HepG2 (cell line): ENCODE measurements at regions not wholly inside any gene's neighbourhood (a gene's known extent, or its start where the extent isn't known, plus 50 kb on each side); places are given as distances from the start of the nearest gene placed in this dataset.

Experiments
- ATAC-seq: fragments of 200-7000 bp; cut with Tn5 transposase; 3 replicates; pipeline ENCODE4 v1.9.1; 2020; ENCODE audit warnings: mild to moderate bottlenecking, moderate library complexity
- BruUV-seq: library from RNA; stranded (reverse); fragments of 400-500 nt; replicated peaks from 2 replicates; lab custom pipeline; 2021; lab: Mats Ljungman, UMichigan
- CTCF ChIA-PET: fragments of 300-600 bp; formaldehyde crosslinking; extraction: SDS; loops from one replicate; lab custom pipeline; 2021; ENCODE audit warnings: low total read pairs, inconsistent platforms, low intra/inter-chr PET ratio; lab: Yijun Ruan, JAX
- POLR2A ChIA-PET: fragments of 350-600 bp; sonication (Branson Sonifier 250); formaldehyde crosslinking; loops from one replicate; lab custom pipeline; 2020; ENCODE audit warnings: antibody characterized with exemption, inconsistent platforms; lab: Yijun Ruan, JAX
- DNase-seq: peaks from one replicate; pipeline ENCODE4 v3.0.0-alpha.2; 2015; ENCODE audit warnings: low spot score
- FAIRE-seq: peaks from 3 replicates; lab custom pipeline; 2011; peaks lifted over from hg19 to GRCh38; lab: Jason Lieb, UNC
- H2AFZ ChIP-seq: one replicate; pipeline ENCODE4 v1.6.1; 2011; ENCODE audit warnings: low read length, inconsistent platforms
- H3K27ac ChIP-seq: fragments of 300-600 bp; 3 replicates; pipeline ENCODE4 v1.8.0; 2011; ENCODE audit warnings: mixed run types, mild to moderate bottlenecking, mixed read lengths, low read length, inconsistent platforms; ENCODE audit not compliant: insufficient read depth; ENCODE audit errors: extremely low read length
- H3K27me3 ChIP-seq, 2 experiments: fragments of 200-600 bp in 1 of 2; 2 replicates in 1 of 2; 3 replicates in 1 of 2; pipeline versions ENCODE4 v1.6.0 to v1.8.0; 2011; ENCODE audit warnings: low read length in 2 of 2, mild to moderate bottlenecking in 2 of 2, moderate library complexity in 2 of 2, inconsistent platforms in 1 of 2; ENCODE audit not compliant: insufficient read depth in 2 of 2, control insufficient read depth in 1 of 2
- H3K36me3 ChIP-seq, 2 experiments: fragments of 200-600 bp in 1 of 2; replicated peaks in 1 of 2; 2 replicates in 1 of 2; 3 replicates in 1 of 2; pipeline versions ENCODE4 v1.5.1 to v1.8.0; 2011; ENCODE audit warnings: low read length in 2 of 2, inconsistent platforms in 1 of 2; ENCODE audit not compliant: insufficient read depth in 2 of 2, control insufficient read depth in 1 of 2
- H3K4me1 ChIP-seq: 2 replicates; pipeline ENCODE4 v1.5.1; 2012; ENCODE audit warnings: low read length, inconsistent platforms; ENCODE audit not compliant: insufficient read depth
- H3K4me2 ChIP-seq: 2 replicates; pipeline ENCODE4 v1.6.0; 2011; ENCODE audit warnings: low read depth, low read length, inconsistent platforms
- H3K4me3 ChIP-seq, 3 experiments: fragments of 200-600 bp in 1 of 3; sonication (generic), shearing (Covaris generic) in 1 of 3; replicated peaks in 1 of 3; 2 replicates each; pipeline ENCODE4 v1.5.1; 2011 to 2016; ENCODE audit warnings: low read length in 3 of 3, inconsistent platforms in 2 of 3, low read depth in 2 of 3, mild to moderate bottlenecking in 2 of 3, control low read depth in 1 of 3, mixed read lengths in 1 of 3; ENCODE audit not compliant: insufficient read depth in 1 of 3
- H3K79me2 ChIP-seq: one replicate; pipeline ENCODE4 v1.6.1; 2011; ENCODE audit warnings: low read length, inconsistent platforms; ENCODE audit not compliant: insufficient read depth
- H3K9ac ChIP-seq: 2 replicates; pipeline ENCODE4 v1.6.0; 2011; ENCODE audit warnings: mild to moderate bottlenecking, low read depth, low read length, inconsistent platforms; ENCODE audit not compliant: insufficient read depth
- H3K9me3 ChIP-seq: 2 replicates; pipeline ENCODE4 v1.5.1; 2012; ENCODE audit warnings: mild to moderate bottlenecking, low read length
- H4K20me1 ChIP-seq: 2 replicates; pipeline ENCODE4 v1.6.0; 2011; ENCODE audit warnings: inconsistent platforms, mild to moderate bottlenecking, low read length, moderate library complexity; ENCODE audit not compliant: insufficient read depth
- ATF1 ChIP-seq: IDR thresholded peaks from 2 replicates; pipeline ENCODE4 v1.6.1; 2016; ENCODE audit warnings: mild to moderate bottlenecking, control low read depth
- ERF ChIP-seq: IDR thresholded peaks from 2 replicates; pipeline ENCODE4 v1.6.1; 2018; ENCODE audit warnings: missing biosample characterization, missing genetic modification reagents
- HDAC1 ChIP-seq: sonication (generic); formaldehyde crosslinking; IDR thresholded peaks from 2 replicates; pipeline ENCODE4 v1.5.1; 2020; ENCODE audit warnings: mild to moderate bottlenecking, missing genetic modification reagents
- PHF8 ChIP-seq: sonication (generic); formaldehyde crosslinking; IDR thresholded peaks from 2 replicates; pipeline ENCODE4 v1.5.0; 2020; ENCODE audit warnings: missing genetic modification reagents
- TFDP2 ChIP-seq: sonication (generic); formaldehyde crosslinking; IDR thresholded peaks from 2 replicates; pipeline ENCODE4 v1.4.0; 2020; ENCODE audit warnings: missing genetic modification reagents
- ZNF260 ChIP-seq: sonication (generic); formaldehyde crosslinking; IDR thresholded peaks from 2 replicates; pipeline ENCODE4 v1.4.0; 2020; ENCODE audit warnings: missing genetic modification reagents, low read depth, mild to moderate bottlenecking, borderline replicate concordance
- ZNF282 ChIP-seq: fragments of 450-650 bp; IDR thresholded peaks from 2 replicates; pipeline ENCODE4 v1.6.1; 2018; ENCODE audit not compliant: partially characterized antibody
- ZNF337 ChIP-seq: sonication (generic); formaldehyde crosslinking; IDR thresholded peaks from 2 replicates; pipeline ENCODE4 v1.5.1; 2020; ENCODE audit warnings: missing genetic modification reagents, low read depth, mild to moderate bottlenecking, borderline replicate concordance
- ZNF550 ChIP-seq: sonication (generic); formaldehyde crosslinking; IDR thresholded peaks from 2 replicates; pipeline ENCODE4 v1.4.0; 2020; ENCODE audit warnings: mild to moderate bottlenecking, missing genetic modification reagents, borderline replicate concordance
- ZNF605 ChIP-seq: sonication (generic); formaldehyde crosslinking; IDR thresholded peaks from 2 replicates; pipeline ENCODE4 v1.8.0; 2022; ENCODE audit warnings: mild to moderate bottlenecking, missing genetic modification reagents
- ZNF724P ChIP-seq: sonication (generic); formaldehyde crosslinking; IDR thresholded peaks from 2 replicates; pipeline ENCODE4 v1.8.0; 2022; ENCODE audit warnings: missing genetic modification reagents, borderline replicate concordance
- ZNF766 ChIP-seq: sonication (generic); formaldehyde crosslinking; IDR thresholded peaks from 2 replicates; pipeline ENCODE4 v1.5.0; 2020; ENCODE audit warnings: missing genetic modification reagents, borderline replicate concordance
- ZNF770 ChIP-seq: sonication (generic); formaldehyde crosslinking; IDR thresholded peaks from 2 replicates; pipeline ENCODE4 v1.5.0; 2020; ENCODE audit warnings: mild to moderate bottlenecking, missing genetic modification reagents
- ZNF781 ChIP-seq: sonication (generic); formaldehyde crosslinking; IDR thresholded peaks from 2 replicates; pipeline ENCODE4 v1.5.1; 2020; ENCODE audit warnings: borderline replicate concordance, mild to moderate bottlenecking, missing genetic modification reagents; ENCODE audit errors: not compliant biosample characterization
- ZNF841 ChIP-seq: sonication (generic); formaldehyde crosslinking; IDR thresholded peaks from 2 replicates; pipeline ENCODE4 v1.8.1; 2023; ENCODE audit warnings: missing genetic modification reagents, borderline replicate concordance
- WGBS: methylation state at CpG from one replicate; pipeline ENCODE4 v1.1.6; 2017; ENCODE audit warnings: low lambda C conversion rate; 5-methylcytosine and 5-hydroxymethylcytosine counted together
- in situ Hi-C: cut with HindIII; loops from 2 replicates; pipeline ENCODE4 v1.10.0; 2017; ENCODE audit warnings: low pct_unique_long_range_greater_than_20kb; ENCODE audit not compliant: extremely low pct_ligation_motif_present
- intact Hi-C: fragments of 100-400 bp; cut with micrococcal nuclease; formaldehyde crosslinking; loops from one replicate; pipeline ENCODE4 v1.10.0; 2022; ENCODE audit not compliant: unreplicated experiment

GRCh38 chr3:113110267-113110666, 101.1 kb upstream of the BOC start:
- Histone ChIP-seq H4K20me1 (no peaks in the 10 kb centered on the region), H3K79me2 (no peaks in the 10 kb centered on the region), H3K4me2 (no peak overlapping the region), H3K27me3 (no peaks in the 10 kb centered on the region), H3K9ac (no peak overlapping the region), H3K4me3 (no peak overlapping the region), H2AFZ (no peak overlapping the region), H3K27ac (no peak overlapping the region), H3K36me3 (no peaks in the 10 kb centered on the region), H3K9me3 (no peaks in the 10 kb centered on the region), H3K4me1 (no peaks in the 10 kb centered on the region)
- ChIA-PET CTCF (no interaction called here), POLR2A (no interaction called here)
- no peak for ATAC-seq
- no peak for TF ChIP-seq ATF1 (CRISPR knock-in tag)
- no peak for TF ChIP-seq ZNF260 (CRISPR knock-in tag)
- TF ChIP-seq ZNF605 = no peak
- TF ChIP-seq HDAC1 (CRISPR knock-in tag) = no peak
- no peak for TF ChIP-seq ZNF766 (CRISPR knock-in tag)
- TF ChIP-seq TFDP2 (CRISPR knock-in tag) = no peak
- TF ChIP-seq ZNF282 = no peak
- TF ChIP-seq ZNF724P = no peak
- WGBS = 59% methylated on average over 5 of the region's 5 CpGs
- in situ Hi-C loops (no loop called here), intact Hi-C loops (no loop called here)
- FAIRE-seq = no peak
- no TSS peak for BruUV-seq
- no peak for DNase-seq

GRCh38 chr3:113111011-113111707, 100.2 kb upstream of the BOC start:
- no peak for ATAC-seq
- no peak for TF ChIP-seq ZNF337 (CRISPR knock-in tag)
- TF ChIP-seq PHF8 (CRISPR knock-in tag) = no peak
- no peak for TF ChIP-seq ZNF841 (CRISPR knock-in tag)
- no peak for TF ChIP-seq ZNF550 (CRISPR knock-in tag)
- TF ChIP-seq ZNF605 = no peak
- no peak for TF ChIP-seq ZNF770 (CRISPR knock-in tag)
- TF ChIP-seq ZNF781 = no peak
- TF ChIP-seq ERF = no peak

More at GRCh38 chr3:113111011-113111707, 100.2 kb upstream of the BOC start:
- ChIA-PET CTCF (no interaction called here), POLR2A (no interaction called here)
- Histone ChIP-seq H3K4me2 (no peak overlapping the region), H2AFZ (no peak overlapping the region), H4K20me1 (no peaks in the 10 kb centered on the region), H3K27ac (no peak overlapping the region), H3K79me2 (no peaks in the 10 kb centered on the region), H3K9ac (no peak overlapping the region), H3K27me3 (no peaks in the 10 kb centered on the region), H3K4me1 (no peaks in the 10 kb centered on the region), H3K36me3 (no peaks in the 10 kb centered on the region), H3K4me3 (no peak overlapping the region), H3K9me3 (no peaks in the 10 kb centered on the region)
- BruUV-seq = no TSS peak
- in situ Hi-C loops = no loop called here
- DNase-seq = no peak
- intact Hi-C loops = no loop called here
- FAIRE-seq = no peak
- WGBS = 57% methylated on average over 5 of the region's 5 CpGs
